Activated CD8-positive, alpha-beta T cell treated with anti-CD3 and anti-CD28 coated beads for 36 hours (primary cell): ENCODE measurements at regions not wholly inside any gene's neighbourhood (a gene's known extent, or its start where the extent isn't known, plus 50 kb on each side); places are given as distances from the start of the nearest gene placed in this dataset.

Experiments
- ATAC-seq: fragments of 200-7000 bp; cut with Tn5 transposase; one replicate; pipeline ENCODE4 v1.10.0; 2021; ENCODE audit warnings: mild to moderate bottlenecking, moderate library complexity
- CTCF ChIA-PET: fragments of 350-600 bp; sonication (Branson Sonifier 250); formaldehyde crosslinking; loops from one replicate; lab custom pipeline; 2021; ENCODE audit warnings: antibody characterized with exemption; lab: Charles Lee
- POLR2A ChIA-PET: fragments of 350-600 bp; sonication (Branson Sonifier 250); formaldehyde crosslinking; loops from one replicate; lab custom pipeline; 2021; ENCODE audit warnings: antibody characterized with exemption; lab: Charles Lee
- DNase-seq: peaks from one replicate; pipeline ENCODE4 v3.0.0-alpha.2; 2020
- H3K27ac Mint-ChIP-seq: one replicate; pipeline ENCODE4 v1.8.0; 2021; ENCODE audit warnings: mild to moderate bottlenecking, mixed read lengths
- H3K27me3 Mint-ChIP-seq: one replicate; pipeline ENCODE4 v1.8.0; 2021; ENCODE audit warnings: mixed read lengths
- H3K36me3 Mint-ChIP-seq: one replicate; pipeline ENCODE4 v1.8.0; 2021; ENCODE audit warnings: low read depth, mixed read lengths
- H3K4me1 Mint-ChIP-seq: one replicate; pipeline ENCODE4 v1.8.0; 2021; ENCODE audit warnings: low read depth, mixed read lengths
- H3K4me3 Mint-ChIP-seq: one replicate; pipeline ENCODE4 v1.8.0; 2021; ENCODE audit warnings: mild to moderate bottlenecking, moderate library complexity, mixed read lengths
- H3K9me3 Mint-ChIP-seq: one replicate; pipeline ENCODE4 v1.8.0; 2021; ENCODE audit warnings: mixed read lengths
- intact Hi-C: fragments of 100-400 bp; cut with micrococcal nuclease; formaldehyde crosslinking; loops from one replicate; pipeline ENCODE4 v1.10.0; 2022
- TF ChIP-seq, protein P1 (sequence below): fragments of 200-600 bp; IDR thresholded peaks from one replicate; pipeline ENCODE4 v1.8.0; 2022; ENCODE audit warnings: antibody characterized with exemption, mild to moderate bottlenecking

DNA sequence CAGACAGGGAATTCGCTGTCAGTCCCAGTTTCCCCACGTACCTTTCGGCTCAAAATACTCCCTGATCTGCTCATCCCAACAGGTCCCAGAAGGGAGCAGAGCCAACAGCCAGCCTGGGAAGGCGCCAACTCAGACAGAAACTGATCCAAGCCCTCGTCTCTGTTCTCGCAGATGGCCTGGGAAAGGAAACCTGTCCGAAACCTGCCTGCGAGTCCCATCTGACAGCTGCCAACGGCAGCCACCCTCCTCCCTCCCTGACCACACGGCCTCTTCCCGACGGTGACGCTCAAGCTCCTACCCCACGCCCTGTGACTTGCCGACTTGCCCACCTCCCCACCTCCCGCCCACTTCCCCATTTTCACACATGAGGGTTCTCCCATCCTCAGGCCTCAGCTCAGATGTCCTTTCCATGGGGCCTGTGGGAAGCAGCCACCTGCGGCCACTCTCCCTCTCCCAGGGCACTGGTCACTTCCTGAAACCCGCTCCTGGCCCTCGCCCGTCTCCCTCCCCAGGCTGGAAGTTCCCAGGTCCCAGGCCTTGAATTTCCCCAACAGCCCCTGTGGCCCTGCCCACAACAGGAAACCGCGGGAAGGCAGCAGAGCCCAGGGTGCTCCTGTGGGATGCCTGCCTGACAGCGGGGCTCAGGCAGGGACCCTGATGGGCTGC, 60.9 kb upstream of the FBRSL1 start:
- Mint-ChIP-seq H3K4me1 (peaks cover 21% of the 10 kb centered on the region), H3K4me3 (no peak overlapping the region), H3K27me3 (no peaks in the 10 kb centered on the region), H3K36me3 (no peaks in the 10 kb centered on the region), H3K27ac (no peak overlapping the region), H3K9me3 (peaks cover 3% of the 10 kb centered on the region)
- POLR2A ChIA-PET: no interaction called here
- DNase-seq (no peak), ATAC-seq (no peak)
- intact Hi-C loops: no loop called here
- TF ChIP-seq, protein P1, sequence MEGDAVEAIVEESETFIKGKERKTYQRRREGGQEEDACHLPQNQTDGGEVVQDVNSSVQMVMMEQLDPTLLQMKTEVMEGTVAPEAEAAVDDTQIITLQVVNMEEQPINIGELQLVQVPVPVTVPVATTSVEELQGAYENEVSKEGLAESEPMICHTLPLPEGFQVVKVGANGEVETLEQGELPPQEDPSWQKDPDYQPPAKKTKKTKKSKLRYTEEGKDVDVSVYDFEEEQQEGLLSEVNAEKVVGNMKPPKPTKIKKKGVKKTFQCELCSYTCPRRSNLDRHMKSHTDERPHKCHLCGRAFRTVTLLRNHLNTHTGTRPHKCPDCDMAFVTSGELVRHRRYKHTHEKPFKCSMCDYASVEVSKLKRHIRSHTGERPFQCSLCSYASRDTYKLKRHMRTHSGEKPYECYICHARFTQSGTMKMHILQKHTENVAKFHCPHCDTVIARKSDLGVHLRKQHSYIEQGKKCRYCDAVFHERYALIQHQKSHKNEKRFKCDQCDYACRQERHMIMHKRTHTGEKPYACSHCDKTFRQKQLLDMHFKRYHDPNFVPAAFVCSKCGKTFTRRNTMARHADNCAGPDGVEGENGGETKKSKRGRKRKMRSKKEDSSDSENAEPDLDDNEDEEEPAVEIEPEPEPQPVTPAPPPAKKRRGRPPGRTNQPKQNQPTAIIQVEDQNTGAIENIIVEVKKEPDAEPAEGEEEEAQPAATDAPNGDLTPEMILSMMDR: no peak
- CTCF ChIA-PET: interaction anchor here (1.5 kb wide), 1 partner anchor 14 kb away, joined by 8 read pairs; no protein-coding TSS in a partner anchor

DNA sequence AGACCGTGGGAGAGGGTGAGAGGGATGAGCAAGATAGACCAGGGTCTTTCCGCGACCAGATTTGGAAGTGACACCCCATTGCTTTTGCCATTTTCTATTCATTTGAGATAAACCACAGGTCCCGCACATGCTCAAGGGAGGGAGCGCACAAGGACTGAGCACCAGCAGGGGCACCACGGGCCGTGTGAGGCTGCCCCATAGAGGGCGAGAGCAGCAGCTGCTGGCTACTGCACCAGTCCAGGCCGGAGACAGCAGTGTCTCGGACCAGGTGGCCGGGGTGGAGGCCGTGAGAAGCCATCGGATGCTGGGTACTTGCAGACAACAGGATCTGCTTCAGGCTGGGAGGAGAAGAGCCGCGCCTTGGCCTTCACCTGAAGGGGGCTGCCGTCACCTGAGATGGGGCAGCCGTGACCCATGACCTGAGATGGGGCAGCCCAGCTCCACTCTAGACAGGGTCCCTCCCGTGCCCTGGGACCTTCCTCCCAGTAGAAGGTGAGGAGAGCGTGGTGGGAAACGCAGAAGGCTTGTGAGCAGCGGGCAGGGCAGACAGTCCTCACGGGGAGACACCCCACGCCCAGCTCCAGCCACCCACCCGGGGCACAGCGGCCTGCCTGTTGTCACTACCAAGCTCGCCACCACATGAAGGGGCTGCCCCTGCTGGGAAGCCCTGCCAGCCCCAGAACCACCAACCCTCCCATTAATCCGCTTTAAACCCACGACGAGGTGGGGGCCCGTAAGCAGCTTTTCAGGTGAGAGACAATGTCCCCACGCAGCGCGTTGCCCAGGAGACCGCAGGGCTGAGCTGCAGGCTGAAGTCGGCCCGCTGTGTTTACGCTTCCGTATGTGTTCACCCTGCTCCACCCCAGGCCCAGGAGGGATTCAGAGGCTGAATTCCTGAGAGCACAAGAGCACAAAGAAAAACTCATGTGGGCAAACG, 61.7 kb upstream of the FBRSL1 start:
- no peak for ATAC-seq
- no peaks in the 10 kb centered on the region for H3K27me3 Mint-ChIP-seq
- TF ChIP-seq, protein P1: no peak
- ChIA-PET CTCF (interaction anchor here (1.5 to 1.6 kb wide), 2 partner anchors 13 to 35 kb away, joined by 4 to 8 read pairs; no protein-coding TSS in a partner anchor), POLR2A (interaction anchor here (0.6 kb wide), 1 partner anchor 86 kb away, joined by 3 read pairs; no protein-coding TSS in a partner anchor)
- no peak overlapping the region for H3K4me3 Mint-ChIP-seq
- H3K9me3 Mint-ChIP-seq: peaks cover 3% of the 10 kb centered on the region
- intact Hi-C loops: no loop called here
- H3K36me3 Mint-ChIP-seq: no peaks in the 10 kb centered on the region
- no peak overlapping the region for H3K27ac Mint-ChIP-seq
- H3K4me1 Mint-ChIP-seq: peaks cover 18% of the 10 kb centered on the region
- no peak for DNase-seq

DNA sequence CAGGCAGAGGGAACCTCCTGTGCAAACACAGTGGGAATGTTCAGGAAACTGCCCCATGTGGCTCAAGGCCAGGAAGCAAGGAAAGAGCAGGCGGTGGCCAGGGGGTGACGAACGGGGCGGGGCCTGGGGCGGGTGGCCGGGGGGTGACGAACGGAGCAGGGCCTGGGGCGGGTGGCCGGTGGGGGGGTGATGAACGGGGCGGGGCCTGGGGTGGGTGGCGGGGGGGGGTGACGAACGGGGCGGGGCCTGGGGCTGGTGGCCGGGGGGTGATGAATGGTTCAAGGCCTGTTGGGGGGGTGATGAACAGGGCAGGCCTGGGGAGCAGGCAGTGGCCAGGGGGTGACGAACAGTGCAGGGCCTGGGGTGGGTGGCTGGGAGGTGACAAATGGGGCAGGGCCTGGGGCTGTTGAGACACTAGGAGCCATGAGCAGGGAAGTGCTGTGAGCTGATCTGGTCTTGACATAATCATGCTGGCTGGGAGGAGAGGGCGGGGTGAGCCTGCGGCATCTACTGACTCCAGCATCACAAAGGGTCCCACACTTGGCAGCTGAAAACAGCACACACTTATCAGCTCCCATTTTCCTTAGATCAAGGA, 62.7 kb upstream of the FBRSL1 start:
- H3K4me3 Mint-ChIP-seq: no peak overlapping the region
- no peak overlapping the region for H3K27ac Mint-ChIP-seq
- ATAC-seq (no peak), DNase-seq (no peak)
- TF ChIP-seq, protein P1: no peak
- H3K27me3 Mint-ChIP-seq: no peaks in the 10 kb centered on the region
- H3K36me3 Mint-ChIP-seq: no peaks in the 10 kb centered on the region
- ChIA-PET CTCF (interaction anchor here (1.1 to 1.6 kb wide), 2 partner anchors 12 to 35 kb away, joined by 3 to 4 read pairs; no protein-coding TSS in a partner anchor), POLR2A (no interaction called here)
- peaks cover 19% of the 10 kb centered on the region for H3K4me1 Mint-ChIP-seq
- H3K9me3 Mint-ChIP-seq: peaks cover 3% of the 10 kb centered on the region
- intact Hi-C loops: no loop called here

DNA sequence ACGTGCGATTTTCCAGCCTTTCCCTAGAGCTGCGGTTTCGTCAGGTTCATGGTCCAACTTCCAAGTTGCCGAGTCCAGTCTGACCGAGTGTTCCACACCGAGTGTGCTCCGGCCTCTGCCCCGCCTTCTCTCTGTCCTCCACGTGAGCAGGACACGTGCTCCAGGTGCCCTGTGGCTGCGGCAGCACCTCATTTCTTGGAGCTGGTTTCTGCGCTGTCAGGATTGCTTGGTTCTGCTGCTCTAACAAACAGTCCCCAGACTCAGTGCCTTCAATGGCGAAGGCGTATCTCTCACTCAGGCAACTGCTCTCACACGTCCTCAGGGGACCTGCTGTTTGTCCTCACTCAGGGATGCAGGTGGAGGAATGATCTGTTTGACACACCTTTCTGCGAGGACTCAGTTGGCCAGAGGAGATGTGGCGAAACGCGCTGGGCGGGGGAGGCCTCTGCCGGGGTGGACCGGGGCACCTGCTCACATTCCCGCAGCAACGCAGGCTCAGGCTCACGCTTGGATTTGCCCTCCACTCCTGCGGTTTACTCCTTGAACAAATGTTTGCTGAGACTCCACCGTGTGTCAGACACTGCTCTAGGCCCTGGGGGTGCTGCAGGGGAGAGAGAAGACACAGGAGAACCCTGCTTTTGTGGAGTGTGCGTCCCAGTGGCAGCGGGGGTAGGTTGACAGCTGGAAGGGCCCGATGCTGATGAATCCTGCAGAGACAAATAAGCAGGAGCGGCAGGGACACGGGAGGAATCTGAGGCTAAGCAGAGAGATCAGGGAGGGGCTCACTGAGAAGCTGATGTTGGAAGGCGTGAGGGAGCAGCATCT, 63.4 kb upstream of the FBRSL1 start:
- ChIA-PET POLR2A (no interaction called here), CTCF (interaction anchor here (0.7 to 1.1 kb wide), 3 partner anchors 11 to 80 kb away, joined by 3 read pairs; no protein-coding TSS in a partner anchor)
- Mint-ChIP-seq H3K4me3 (no peak overlapping the region), H3K36me3 (no peaks in the 10 kb centered on the region), H3K27me3 (no peaks in the 10 kb centered on the region), H3K27ac (no peak overlapping the region), H3K9me3 (peaks cover 3% of the 10 kb centered on the region), H3K4me1 (peaks cover 19% of the 10 kb centered on the region)
- ATAC-seq (no peak), DNase-seq (no peak)
- intact Hi-C loops: no loop called here
- TF ChIP-seq, protein P1: no peak
